Kidney (tissue), 13 donors: ENCODE measurements at regions not wholly inside any gene's neighbourhood (a gene's known extent, or its start where the extent isn't known, plus 50 kb on each side); places are given as distances from the start of the nearest gene placed in this dataset.

Source experiments
- DNase-seq, 5 donors: peaks; one replicate each; pipeline ENCODE4 v3.0.0-alpha.2; 2013 to 2020
- FAIRE-seq: peaks from 2 replicates; lab custom pipeline; 2012; peaks lifted over from hg19 to GRCh38; lab: Jason Lieb, UNC
- H3K27ac ChIP-seq, 2 donors: one replicate each; pipeline ENCODE4 v1.7.0; 2013; ENCODE audit warnings: low read depth in 2 of 2, low read length in 2 of 2, inconsistent platforms in 1 of 2
- H3K27me3 ChIP-seq: one replicate; pipeline ENCODE4 v1.7.1; 2013; ENCODE audit warnings: low read length, inconsistent platforms; ENCODE audit not compliant: control insufficient read depth, insufficient read depth
- H3K36me3 ChIP-seq, 3 donors: one replicate each; pipeline versions ENCODE4 v1.7.0 to v1.7.1; 2013; ENCODE audit warnings: low read length in 3 of 3, control low read depth in 1 of 3, inconsistent platforms in 1 of 3; ENCODE audit not compliant: insufficient read depth in 3 of 3, control insufficient read depth in 2 of 3
- H3K4me1 ChIP-seq, 3 donors: one replicate each; pipeline versions ENCODE4 v1.7.0 to v1.7.1; 2013; ENCODE audit warnings: low read length in 3 of 3, inconsistent platforms in 1 of 3, low read depth in 1 of 3; ENCODE audit not compliant: control insufficient read depth in 2 of 3, insufficient read depth in 2 of 3
- H3K4me3 ChIP-seq, 3 donors: one replicate each; pipeline versions ENCODE4 v1.7.0 to v1.8.1; 2013; ENCODE audit warnings: low read length in 3 of 3, control low read depth in 1 of 3, inconsistent platforms in 1 of 3
- H3K9ac ChIP-seq, 3 donors: one replicate each; pipeline versions ENCODE4 v1.7.0 to v1.7.1; 2013; ENCODE audit warnings: low read length in 3 of 3, control low read depth in 1 of 3, inconsistent platforms in 1 of 3
- H3K9me3 ChIP-seq, 3 donors: one replicate each; pipeline versions ENCODE4 v1.7.0 to v1.7.1; 2013; ENCODE audit warnings: low read length in 3 of 3, control low read depth in 1 of 3, inconsistent platforms in 1 of 3; ENCODE audit not compliant: control insufficient read depth in 2 of 3, insufficient read depth in 1 of 3
- intact Hi-C: fragments of 100-400 bp; cut with DNase I; formaldehyde crosslinking; loops from one replicate; pipeline ENCODE4 v1.11.1; 2022
- TF ChIP-seq, protein P1 (sequence below): IDR thresholded peaks from 3 replicates; pipeline ENCODE4 v1.5.1; 2012; ENCODE audit warnings: mild to moderate bottlenecking, moderate library complexity, borderline replicate concordance; ENCODE audit not compliant: insufficient read depth; ENCODE audit errors: extremely low read depth
- donor health status: control.
- donor health status: control.
- donor health status: control.
- donor health status: control.
- donor health status: control.
- donor health status: DM: yes; HTN: yes; CAD: no.
- donor health status: Normal renal cell carcinoma (clear cell type).

DNA sequence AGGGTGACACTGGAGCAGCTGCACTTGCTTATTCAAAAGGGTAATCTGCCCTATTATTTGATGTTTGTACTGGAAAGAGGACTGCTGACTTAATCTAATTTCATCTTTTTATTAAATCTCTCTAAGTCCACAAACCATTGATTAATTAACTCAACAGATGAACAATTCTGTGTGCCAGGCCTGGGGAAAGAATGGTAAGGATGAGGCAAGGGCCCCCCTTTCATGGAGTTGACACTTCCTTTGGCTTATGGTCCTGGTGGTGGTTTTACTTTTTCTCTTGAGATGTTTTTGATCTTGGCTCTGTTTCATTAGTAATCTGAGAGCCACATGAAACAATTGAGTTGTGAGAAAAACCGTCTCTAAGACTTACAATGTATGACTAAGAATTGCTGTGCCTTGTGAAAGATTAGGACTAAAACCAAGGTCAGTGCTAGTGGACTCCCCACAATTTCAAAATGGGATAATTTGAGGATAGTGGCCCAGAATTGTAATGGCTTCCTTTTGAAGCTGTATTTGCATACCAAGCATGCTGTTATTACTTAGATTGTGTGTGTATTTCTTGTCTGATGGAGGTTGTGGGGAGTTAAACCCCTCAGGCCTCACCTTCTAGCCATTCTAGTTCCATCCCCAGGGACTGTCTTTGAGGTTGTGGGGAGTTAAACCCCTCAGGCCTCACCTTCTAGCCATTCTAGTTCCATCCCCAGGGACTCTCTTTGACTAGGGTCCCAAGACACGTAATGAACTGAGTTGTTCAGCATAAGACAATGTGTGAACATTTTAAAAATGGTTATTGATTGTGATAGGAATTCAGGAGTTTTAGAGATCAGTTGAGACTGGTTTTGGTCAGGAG, 52.5 kb upstream of the EVL start:
- TF ChIP-seq, protein P1, sequence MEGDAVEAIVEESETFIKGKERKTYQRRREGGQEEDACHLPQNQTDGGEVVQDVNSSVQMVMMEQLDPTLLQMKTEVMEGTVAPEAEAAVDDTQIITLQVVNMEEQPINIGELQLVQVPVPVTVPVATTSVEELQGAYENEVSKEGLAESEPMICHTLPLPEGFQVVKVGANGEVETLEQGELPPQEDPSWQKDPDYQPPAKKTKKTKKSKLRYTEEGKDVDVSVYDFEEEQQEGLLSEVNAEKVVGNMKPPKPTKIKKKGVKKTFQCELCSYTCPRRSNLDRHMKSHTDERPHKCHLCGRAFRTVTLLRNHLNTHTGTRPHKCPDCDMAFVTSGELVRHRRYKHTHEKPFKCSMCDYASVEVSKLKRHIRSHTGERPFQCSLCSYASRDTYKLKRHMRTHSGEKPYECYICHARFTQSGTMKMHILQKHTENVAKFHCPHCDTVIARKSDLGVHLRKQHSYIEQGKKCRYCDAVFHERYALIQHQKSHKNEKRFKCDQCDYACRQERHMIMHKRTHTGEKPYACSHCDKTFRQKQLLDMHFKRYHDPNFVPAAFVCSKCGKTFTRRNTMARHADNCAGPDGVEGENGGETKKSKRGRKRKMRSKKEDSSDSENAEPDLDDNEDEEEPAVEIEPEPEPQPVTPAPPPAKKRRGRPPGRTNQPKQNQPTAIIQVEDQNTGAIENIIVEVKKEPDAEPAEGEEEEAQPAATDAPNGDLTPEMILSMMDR, result no peak
- DNase-seq (no peak), FAIRE-seq (no peak)
- Histone ChIP-seq H3K4me3 (no peak overlapping the region), H3K27me3 (no peaks in the 10 kb centered on the region), H3K4me1 (peaks cover 0 to 3% (median 0%) of the 10 kb centered on the region in 3 donors), H3K9me3 (no peaks in the 10 kb centered on the region), H3K9ac (no peak overlapping the region), H3K27ac (no peak overlapping the region), H3K36me3 (no peaks in the 10 kb centered on the region)
- intact Hi-C loops, result no loop called here

DNA sequence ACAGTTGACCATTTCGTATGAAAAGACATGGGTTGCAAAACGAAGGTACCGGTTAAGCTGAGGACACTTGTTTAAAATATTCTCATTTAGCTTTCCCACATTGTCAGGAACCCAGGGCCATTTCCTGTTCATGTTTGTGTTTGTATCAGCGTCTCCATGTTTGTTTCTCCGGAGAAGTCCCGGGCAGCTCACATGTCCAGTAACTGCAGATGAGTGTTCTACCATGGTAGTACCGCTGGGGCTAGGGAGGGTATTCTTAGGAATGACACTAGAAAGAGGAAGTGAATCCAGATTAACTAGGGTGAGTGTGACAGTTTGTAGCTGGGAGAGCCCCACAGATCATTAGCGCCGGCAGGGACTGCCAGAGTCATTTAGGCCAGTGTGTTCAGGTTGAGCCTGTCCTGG, 50.0 kb upstream of the EVL start:
- H3K4me3 ChIP-seq, result no peak overlapping the region
- H3K27me3 ChIP-seq, result no peaks in the 10 kb centered on the region
- peak overlapping the region in 1 of 2 donors; percentile 41 for H3K27ac ChIP-seq
- peaks cover 6 to 7% (median 6%) of the 10 kb centered on the region in 3 donors for H3K4me1 ChIP-seq
- H3K9me3 ChIP-seq, result no peaks in the 10 kb centered on the region
- H3K9ac ChIP-seq, result no peak overlapping the region
- DNase-seq (no peak), FAIRE-seq (no peak)
- TF ChIP-seq, protein P1, result no peak
- intact Hi-C loops, result no loop called here
- H3K36me3 ChIP-seq, result no peaks in the 10 kb centered on the region
